ENCODE measurements at regions not wholly inside any gene's neighbourhood (a gene's known extent, or its start where the extent isn't known, plus 50 kb on each side); places are given as distances from the start of the nearest gene placed in this dataset.

- intact Hi-C loops (cut with DNase I): loop anchor here (10.0 kb wide), 1 partner anchor 533 kb away; no protein-coding TSS in a partner anchor
- Histone ChIP-seq H3K36me3 (ENCODE audit: control insufficient read depth in 2 of 3, insufficient read depth in 3 of 3, low read length in 3 of 3) (no peaks in the 10 kb centered on the region), H3K27ac (ENCODE audit: low read depth in 2 of 2, low read length in 2 of 2) (no peak overlapping the region), H3K9me3 (ENCODE audit: control insufficient read depth in 2 of 3, insufficient read depth in 1 of 3, low read length in 3 of 3) (no peaks in the 10 kb centered on the region), H3K4me1 (ENCODE audit: control insufficient read depth in 2 of 3, insufficient read depth in 2 of 3, low read depth in 1 of 3, low read length in 3 of 3) (peaks cover 0 to 14% (median 12%) of the 10 kb centered on the region in 3 donors), H3K27me3 (ENCODE audit: control insufficient read depth, insufficient read depth, low read length) (no peaks in the 10 kb centered on the region), H3K4me3 (ENCODE audit: low read length in 3 of 3) (no peak overlapping the region), H3K9ac (ENCODE audit: low read length in 3 of 3) (no peak overlapping the region)
- FAIRE-seq (no peak), DNase-seq (no peak)
- TF ChIP-seq CTCF (IDR thresholded peaks at IDR 0.05; ENCODE audit: borderline replicate concordance, extremely low read depth, insufficient read depth): no peak
These were observed 172.6 kb upstream of the UMPS start for GRCh38 chr3:124557433-124558232.

- DNase-seq (peak; percentile 38 to 95 (median 60)), FAIRE-seq (peak; percentile 13)
- no peak for TF ChIP-seq CTCF (IDR thresholded peaks at IDR 0.05; ENCODE audit: borderline replicate concordance, extremely low read depth, insufficient read depth)
- intact Hi-C loops (cut with DNase I): loop anchor here (10.0 kb wide), 1 partner anchor 534 kb away; no protein-coding TSS in a partner anchor
- H3K9ac ChIP-seq (ENCODE audit: low read length in 3 of 3): peak overlapping the region in 1 of 3 donors; percentile 15
- H3K27ac ChIP-seq (ENCODE audit: low read depth in 2 of 2, low read length in 2 of 2): peak overlapping the region; percentile 45 to 51
- peaks cover 0 to 14% (median 12%) of the 10 kb centered on the region in 3 donors for H3K4me1 ChIP-seq (ENCODE audit: control insufficient read depth in 2 of 3, insufficient read depth in 2 of 3, low read depth in 1 of 3, low read length in 3 of 3)
- no peak overlapping the region for H3K4me3 ChIP-seq (ENCODE audit: low read length in 3 of 3)
- H3K36me3 ChIP-seq (ENCODE audit: control insufficient read depth in 2 of 3, insufficient read depth in 3 of 3, low read length in 3 of 3): no peaks in the 10 kb centered on the region
- no peaks in the 10 kb centered on the region for H3K9me3 ChIP-seq (ENCODE audit: control insufficient read depth in 2 of 3, insufficient read depth in 1 of 3, low read length in 3 of 3)
- H3K27me3 ChIP-seq (ENCODE audit: control insufficient read depth, insufficient read depth, low read length): no peaks in the 10 kb centered on the region
These were observed 171.0 kb upstream of the UMPS start for GRCh38 chr3:124558991-124559845.

- Histone ChIP-seq H3K36me3 (ENCODE audit: control insufficient read depth in 2 of 3, insufficient read depth in 3 of 3, low read length in 3 of 3) (no peaks in the 10 kb centered on the region), H3K9ac (ENCODE audit: low read length in 3 of 3) (peak overlapping the region in 1 of 3 donors; percentile 15), H3K4me3 (ENCODE audit: low read length in 3 of 3) (no peak overlapping the region), H3K9me3 (ENCODE audit: control insufficient read depth in 2 of 3, insufficient read depth in 1 of 3, low read length in 3 of 3) (no peaks in the 10 kb centered on the region), H3K27me3 (ENCODE audit: control insufficient read depth, insufficient read depth, low read length) (no peaks in the 10 kb centered on the region), H3K27ac (ENCODE audit: low read depth in 2 of 2, low read length in 2 of 2) (peak overlapping the region; percentile 45 to 51), H3K4me1 (ENCODE audit: control insufficient read depth in 2 of 3, insufficient read depth in 2 of 3, low read depth in 1 of 3, low read length in 3 of 3) (peaks cover 0 to 14% (median 12%) of the 10 kb centered on the region in 3 donors)
- peak; percentile 93 for TF ChIP-seq CTCF (IDR thresholded peaks at IDR 0.05; ENCODE audit: borderline replicate concordance, extremely low read depth, insufficient read depth)
- intact Hi-C loops (cut with DNase I): loop anchor here (10.0 kb wide), 2 partner anchors 125 to 535 kb away; no protein-coding TSS in a partner anchor
- peak; percentile 55 for FAIRE-seq
- peak in 4 of 5 donors; percentile 69 to 87 (median 76) for DNase-seq
These were observed 170.2 kb upstream of the UMPS start for GRCh38 chr3:124559846-124560574.
